ENCODE measurements at regions not wholly inside any gene's neighbourhood (a gene's known extent, or its start where the extent isn't known, plus 50 kb on each side); places are given as distances from the start of the nearest gene placed in this dataset.
A peak's percentile ranks its signal among the peaks of the same experiment; 100 is the strongest.
"Not testable (repeated sequence)": the region's sequence is repeated elsewhere in the genome, so short reads cannot be mapped to it uniquely, and the experiment has no call there.

- no peak for ATAC-seq
- TF ChIP-seq SNAI2 (CRISPR knock-in tag; IDR thresholded peaks at IDR 0.05) (no peak), RARB (CRISPR knock-in tag; IDR thresholded peaks at IDR 0.05) (no peak), ESRRG (CRISPR knock-in tag; IDR thresholded peaks at IDR 0.05) (no peak), CREB5 (CRISPR knock-in tag; IDR thresholded peaks at IDR 0.05; ENCODE audit: low read depth) (no peak)
These were observed 1024.0 kb upstream of the SLIT2 start for GRCh38 chr4:19227701-19228100.

- peak; percentile 57; the same call in 1 of the 3 replicates for ATAC-seq
- TF ChIP-seq ZC3H10 (CRISPR knock-in tag; IDR thresholded peaks at IDR 0.05) (no peak), CREB5 (CRISPR knock-in tag; IDR thresholded peaks at IDR 0.05; ENCODE audit: low read depth) (no peak), CSDC2 (CRISPR knock-in tag; IDR thresholded peaks at IDR 0.05) (no peak), RARB (CRISPR knock-in tag; IDR thresholded peaks at IDR 0.05) (no peak), SNAI2 (CRISPR knock-in tag; IDR thresholded peaks at IDR 0.05) (no peak), ZNF70 (CRISPR knock-in tag; IDR thresholded peaks at IDR 0.05) (no peak)
These were observed 1026.9 kb upstream of the SLIT2 start for GRCh38 chr4:19224820-19225219.

- TF ChIP-seq PPARA (CRISPR knock-in tag; IDR thresholded peaks at IDR 0.05; ENCODE audit: borderline replicate concordance) (no peak), CSDC2 (CRISPR knock-in tag; IDR thresholded peaks at IDR 0.05) (no peak)
- ATAC-seq: no peak
These were observed 1035.2 kb upstream of the SLIT2 start for GRCh38 chr4:19216476-19216875.

GRCh38 chr4:19214591-19215186 is 1037.0 kb upstream of the SLIT2 start:
- ATAC-seq: no peak

GRCh38 chr4:19213388-19213787 is 1038.3 kb upstream of the SLIT2 start:
- ATAC-seq: peak; percentile 21; the same call in 1 of the 3 replicates
- TF ChIP-seq TOX (CRISPR knock-in tag; IDR thresholded peaks at IDR 0.05; ENCODE audit: borderline replicate concordance): peak; percentile 66; the same call in 1 of the 2 replicates
- no peak for TF ChIP-seq ZNF8 (CRISPR knock-in tag; IDR thresholded peaks at IDR 0.05)
- TF ChIP-seq ZFP3 (CRISPR knock-in tag; IDR thresholded peaks at IDR 0.05): no peak

More at GRCh38 chr4:19214591-19215186, 1037.0 kb upstream of the SLIT2 start:
- TF ChIP-seq ISL1 (CRISPR knock-in tag; IDR thresholded peaks at IDR 0.05) (no peak), ZFP3 (CRISPR knock-in tag; IDR thresholded peaks at IDR 0.05) (no peak), ZC3H10 (CRISPR knock-in tag; IDR thresholded peaks at IDR 0.05) (no peak), POU6F1 (CRISPR knock-in tag; IDR thresholded peaks at IDR 0.05; ENCODE audit: borderline replicate concordance, low read depth) (no peak), ZNF70 (CRISPR knock-in tag; IDR thresholded peaks at IDR 0.05) (no peak), TOX (CRISPR knock-in tag; IDR thresholded peaks at IDR 0.05; ENCODE audit: borderline replicate concordance) (no peak), SNAI2 (CRISPR knock-in tag; IDR thresholded peaks at IDR 0.05) (no peak), ESRRG (CRISPR knock-in tag; IDR thresholded peaks at IDR 0.05) (no peak), ARNTL (CRISPR knock-in tag; IDR thresholded peaks at IDR 0.05; ENCODE audit: borderline replicate concordance, low read depth) (no peak)

- TF ChIP-seq ZNF8 (CRISPR knock-in tag; IDR thresholded peaks at IDR 0.05) (no peak), OSR1 (CRISPR knock-in tag; IDR thresholded peaks at IDR 0.05) (no peak), RARB (CRISPR knock-in tag; IDR thresholded peaks at IDR 0.05) (no peak), CSRNP3 (CRISPR knock-in tag; IDR thresholded peaks at IDR 0.05) (no peak), ZFP30 (CRISPR knock-in tag; IDR thresholded peaks at IDR 0.05) (no peak), ISL1 (CRISPR knock-in tag; IDR thresholded peaks at IDR 0.05) (no peak), GLIS3 (CRISPR knock-in tag; IDR thresholded peaks at IDR 0.05) (no peak), ZFP3 (CRISPR knock-in tag; IDR thresholded peaks at IDR 0.05) (no peak), PPARA (CRISPR knock-in tag; IDR thresholded peaks at IDR 0.05; ENCODE audit: borderline replicate concordance) (no peak), CSDC2 (CRISPR knock-in tag; IDR thresholded peaks at IDR 0.05) (no peak), TOX (CRISPR knock-in tag; IDR thresholded peaks at IDR 0.05; ENCODE audit: borderline replicate concordance) (no peak), BACH2 (CRISPR knock-in tag; IDR thresholded peaks at IDR 0.05; ENCODE audit: borderline replicate concordance) (no peak), ZNF565 (CRISPR knock-in tag; conservative IDR thresholded peaks at IDR 0.05; ENCODE audit: low read depth) (no peak), ESRRG (CRISPR knock-in tag; IDR thresholded peaks at IDR 0.05) (no peak), ZNF70 (CRISPR knock-in tag; IDR thresholded peaks at IDR 0.05) (no peak), ARNTL (CRISPR knock-in tag; IDR thresholded peaks at IDR 0.05; ENCODE audit: borderline replicate concordance, low read depth) (no peak)
These were observed 1045.9 kb upstream of the SLIT2 start for GRCh38 chr4:19205853-19206252.

GRCh38 chr4:19197838-19198237 is 1053.9 kb upstream of the SLIT2 start:
- ATAC-seq: not testable (repeated sequence)

More at GRCh38 chr4:19205853-19206252, 1045.9 kb upstream of the SLIT2 start:
- no peak for ATAC-seq

Measured in SK-N-SH treated with all-trans-retinoic acid at 6 μM for 48 hours (cell line).